ENCODE measurements at regions not wholly inside any gene's neighbourhood (a gene's known extent, or its start where the extent isn't known, plus 50 kb on each side); places are given as distances from the start of the nearest gene placed in this dataset.
A peak's percentile ranks its signal among the peaks of the same experiment; 100 is the strongest.

DNA sequence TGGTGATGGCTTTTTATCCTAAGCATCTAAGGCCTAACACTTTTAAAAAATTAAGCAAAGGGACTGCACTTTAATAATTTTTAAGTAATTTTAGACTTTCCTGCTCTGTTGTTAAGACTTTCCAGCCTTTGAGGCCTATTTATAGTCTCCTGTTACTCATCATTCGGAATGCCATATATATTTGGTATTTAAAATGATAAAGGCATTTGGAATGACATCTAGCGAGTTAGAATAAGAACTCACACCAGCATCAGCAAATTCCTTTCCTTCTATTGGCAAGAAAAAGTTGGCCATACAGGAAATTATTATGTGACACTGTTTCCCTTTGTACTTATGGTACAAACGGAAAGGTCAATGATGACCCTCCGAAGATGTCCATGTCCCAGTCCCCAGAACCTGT lies 88.1 kb upstream of the STMND1 start:
- Histone ChIP-seq H3K4me1 (no peaks in the 10 kb centered on the region), H3K27ac (no peak overlapping the region), H3K36me3 (no peaks in the 10 kb centered on the region), H3K4me3 (no peak overlapping the region), H3K9me3 (no peaks in the 10 kb centered on the region), H3K27me3 (no peaks in the 10 kb centered on the region)
- TF ChIP-seq, protein P1, sequence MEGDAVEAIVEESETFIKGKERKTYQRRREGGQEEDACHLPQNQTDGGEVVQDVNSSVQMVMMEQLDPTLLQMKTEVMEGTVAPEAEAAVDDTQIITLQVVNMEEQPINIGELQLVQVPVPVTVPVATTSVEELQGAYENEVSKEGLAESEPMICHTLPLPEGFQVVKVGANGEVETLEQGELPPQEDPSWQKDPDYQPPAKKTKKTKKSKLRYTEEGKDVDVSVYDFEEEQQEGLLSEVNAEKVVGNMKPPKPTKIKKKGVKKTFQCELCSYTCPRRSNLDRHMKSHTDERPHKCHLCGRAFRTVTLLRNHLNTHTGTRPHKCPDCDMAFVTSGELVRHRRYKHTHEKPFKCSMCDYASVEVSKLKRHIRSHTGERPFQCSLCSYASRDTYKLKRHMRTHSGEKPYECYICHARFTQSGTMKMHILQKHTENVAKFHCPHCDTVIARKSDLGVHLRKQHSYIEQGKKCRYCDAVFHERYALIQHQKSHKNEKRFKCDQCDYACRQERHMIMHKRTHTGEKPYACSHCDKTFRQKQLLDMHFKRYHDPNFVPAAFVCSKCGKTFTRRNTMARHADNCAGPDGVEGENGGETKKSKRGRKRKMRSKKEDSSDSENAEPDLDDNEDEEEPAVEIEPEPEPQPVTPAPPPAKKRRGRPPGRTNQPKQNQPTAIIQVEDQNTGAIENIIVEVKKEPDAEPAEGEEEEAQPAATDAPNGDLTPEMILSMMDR (IDR thresholded peaks at IDR 0.05), result no peak
- intact Hi-C loops (cut with DNase I), result no loop called here
- DNase-seq (no peak), ATAC-seq (no peak)

DNA sequence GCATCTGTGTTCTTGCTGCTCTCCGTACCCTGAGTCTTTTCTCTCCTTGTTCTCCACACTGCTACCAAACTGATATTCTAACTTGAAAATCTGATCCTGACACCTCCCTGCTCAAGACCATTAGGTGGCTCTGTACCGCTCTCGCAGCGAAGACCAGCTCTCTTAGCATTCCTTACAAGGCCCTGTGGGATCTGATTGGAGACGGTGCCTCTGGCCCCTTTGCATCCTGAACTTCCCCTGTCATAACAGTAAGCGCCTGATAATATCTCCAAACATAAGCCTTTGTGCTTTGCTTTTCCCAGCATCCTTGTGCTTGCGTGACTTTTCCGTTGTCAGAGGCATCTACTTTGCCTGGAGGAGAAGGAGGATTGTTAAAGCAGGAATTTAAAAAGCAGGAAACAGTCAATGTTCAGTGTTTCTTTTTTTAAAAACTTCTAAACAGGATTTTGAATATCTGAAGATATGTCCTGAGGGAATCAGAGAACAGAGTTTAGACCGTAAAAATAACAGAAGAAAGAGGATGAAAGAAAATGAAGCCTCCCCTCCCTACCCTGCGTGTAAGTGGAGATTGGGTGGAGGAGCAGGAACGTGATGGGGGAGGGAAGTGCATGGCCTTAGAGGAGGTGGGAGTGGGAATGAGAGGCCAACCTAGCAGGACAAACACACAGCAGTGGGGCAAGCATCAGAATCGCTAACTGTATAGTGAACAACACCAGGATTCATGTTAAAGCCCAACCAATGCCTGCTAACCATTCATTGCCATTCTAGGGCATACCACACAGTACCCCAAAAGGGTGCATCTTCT lies 89.2 kb upstream of the STMND1 start:
- Histone ChIP-seq H3K27me3 (no peaks in the 10 kb centered on the region), H3K9me3 (no peaks in the 10 kb centered on the region), H3K4me3 (no peak overlapping the region), H3K27ac (no peak overlapping the region), H3K36me3 (no peaks in the 10 kb centered on the region), H3K4me1 (no peaks in the 10 kb centered on the region)
- DNase-seq (no peak), ATAC-seq (no peak)
- intact Hi-C loops (cut with DNase I), result no loop called here
- TF ChIP-seq, protein P1 (IDR thresholded peaks at IDR 0.05), result peak; percentile 19

DNA sequence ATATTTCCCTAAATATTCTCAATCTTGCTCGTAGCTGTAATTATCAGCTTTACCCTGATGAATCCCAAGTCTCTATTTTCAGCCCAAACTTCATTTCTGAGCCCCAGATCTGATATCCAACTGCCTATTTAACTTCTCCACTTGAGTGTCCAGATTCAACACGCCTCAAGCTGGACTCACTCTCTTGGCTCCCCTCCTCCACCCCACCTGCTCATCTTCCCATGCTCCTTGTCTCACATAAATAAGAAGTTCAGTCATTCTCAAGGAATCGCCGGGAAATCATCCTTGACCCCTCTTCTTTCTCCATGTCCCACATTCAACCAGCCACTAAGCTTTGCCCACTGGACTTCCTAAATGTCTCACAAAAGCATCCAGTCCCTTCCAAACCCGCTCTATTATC lies 89.9 kb upstream of the STMND1 start:
- Histone ChIP-seq H3K27ac (no peak overlapping the region), H3K27me3 (no peaks in the 10 kb centered on the region), H3K4me3 (no peak overlapping the region), H3K4me1 (no peaks in the 10 kb centered on the region), H3K36me3 (no peaks in the 10 kb centered on the region), H3K9me3 (no peaks in the 10 kb centered on the region)
- TF ChIP-seq, protein P1 (IDR thresholded peaks at IDR 0.05), result no peak
- ATAC-seq, result no peak
- DNase-seq, result no peak
- intact Hi-C loops (cut with DNase I), result no loop called here

DNA sequence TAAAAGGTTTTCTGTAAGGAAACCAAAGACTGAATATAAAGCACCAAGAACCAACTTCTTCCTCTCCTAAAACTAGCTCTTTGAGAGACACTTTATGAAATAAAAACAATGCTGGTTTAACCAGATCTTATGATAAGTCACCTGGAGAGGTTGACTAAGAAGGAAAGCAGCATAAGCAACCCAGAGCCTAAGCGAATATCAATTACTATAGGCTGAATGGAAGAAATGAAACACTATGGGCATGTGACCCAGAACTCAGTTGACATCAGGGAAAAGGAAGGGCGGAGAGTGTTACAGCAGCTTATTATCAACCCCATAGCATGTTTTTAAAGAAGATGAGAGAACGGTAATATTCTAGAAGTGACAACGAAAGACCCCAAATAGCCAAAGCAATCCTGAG lies 94.1 kb upstream of the STMND1 start:
- ATAC-seq (no peak), DNase-seq (no peak)
- Histone ChIP-seq H3K27ac (no peak overlapping the region), H3K36me3 (no peaks in the 10 kb centered on the region), H3K4me1 (no peaks in the 10 kb centered on the region), H3K27me3 (no peaks in the 10 kb centered on the region), H3K4me3 (no peak overlapping the region), H3K9me3 (no peaks in the 10 kb centered on the region)
- intact Hi-C loops (cut with DNase I), result no loop called here
- TF ChIP-seq, protein P1 (IDR thresholded peaks at IDR 0.05), result no peak

DNA sequence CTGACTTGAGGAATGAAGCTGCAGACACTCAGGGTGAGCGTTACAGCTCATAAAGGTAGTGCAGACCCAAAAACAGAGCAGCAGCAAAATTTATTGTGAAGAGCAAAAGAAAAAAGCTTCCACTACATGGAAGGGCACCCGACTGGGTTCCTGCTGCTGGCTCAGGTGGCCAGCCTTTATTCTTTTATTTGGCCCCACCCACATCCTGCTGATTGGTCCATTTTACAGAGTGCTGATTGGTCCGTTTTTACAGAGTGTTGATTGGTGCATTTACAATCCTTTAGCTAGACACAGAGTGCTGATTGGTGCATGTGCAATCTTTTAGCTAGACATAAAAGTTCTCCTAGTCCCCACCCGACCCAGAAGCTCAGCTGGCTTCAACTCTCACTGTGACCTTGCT lies 95.3 kb upstream of the STMND1 start:
- intact Hi-C loops (cut with DNase I), result no loop called here
- Histone ChIP-seq H3K4me3 (no peak overlapping the region), H3K4me1 (no peaks in the 10 kb centered on the region), H3K36me3 (no peaks in the 10 kb centered on the region), H3K27me3 (no peaks in the 10 kb centered on the region), H3K27ac (no peak overlapping the region), H3K9me3 (no peaks in the 10 kb centered on the region)
- ATAC-seq (no peak), DNase-seq (no peak)
- TF ChIP-seq, protein P1 (IDR thresholded peaks at IDR 0.05), result no peak
